HL-60 (cell line): ENCODE measurements at regions not wholly inside any gene's neighbourhood (a gene's known extent, or its start where the extent isn't known, plus 50 kb on each side); places are given as distances from the start of the nearest gene placed in this dataset.

Experiments
- CTCF ChIP-seq: IDR thresholded peaks from one replicate; pipeline ENCODE4 v1.5.1; 2011; ENCODE audit warnings: low read length, control low read depth, inconsistent platforms; ENCODE audit not compliant: insufficient read depth
- GABPA ChIP-seq: IDR thresholded peaks from 2 replicates; pipeline ENCODE4 v1.6.1; 2012; ENCODE audit warnings: low read depth
- POLR2AphosphoS5 ChIP-seq: IDR thresholded peaks from 2 replicates; pipeline ENCODE4 v1.6.1; 2012; ENCODE audit warnings: low read depth

GRCh38 chr10:29807163-29807806 is 172.5 kb upstream of the SVIL start:
- TF ChIP-seq CTCF (no peak), POLR2AphosphoS5 (no peak), GABPA (no peak)
